ENCODE measurements at regions not wholly inside any gene's neighbourhood (a gene's known extent, or its start where the extent isn't known, plus 50 kb on each side); places are given as distances from the start of the nearest gene placed in this dataset.

GRCh38 chr14:54291491-54292191, 105.2 kb upstream of the CDKN3 start:
- Histone ChIP-seq H2AFZ (ENCODE audit: insufficient read depth, low read depth, low read length, poor library complexity, severe bottlenecking) (no peak overlapping the region), H3K27ac (ENCODE audit: low read depth in 1 of 2, low read length in 2 of 2) (no peak overlapping the region), H3K9ac (ENCODE audit: insufficient read depth, low read length, poor library complexity, severe bottlenecking) (no peak overlapping the region), H3K4me2 (replicated peaks; ENCODE audit: extremely low read depth, low read length, poor library complexity, severe bottlenecking) (no peak overlapping the region), H3K9me3 (replicated peaks in 1 of 2; ENCODE audit: control insufficient read depth in 1 of 2, insufficient read depth in 1 of 2, low read length in 2 of 2) (no peaks in the 10 kb centered on the region), H3K36me3 (replicated peaks in 1 of 2; ENCODE audit: control insufficient read depth in 1 of 2, insufficient read depth in 2 of 2, low read length in 2 of 2) (no peaks in the 10 kb centered on the region), H3K4me1 (ENCODE audit: control insufficient read depth in 1 of 2, insufficient read depth in 2 of 2, low read length in 2 of 2) (no peaks in the 10 kb centered on the region), H3K79me2 (ENCODE audit: insufficient read depth, low read length) (no peaks in the 10 kb centered on the region), H3K27me3 (ENCODE audit: control insufficient read depth in 2 of 2, insufficient read depth in 2 of 2, low read length in 2 of 2) (peaks cover 2 to 4% of the 10 kb centered on the region in 2 donors), H4K20me1 (ENCODE audit: insufficient read depth, low read length) (no peaks in the 10 kb centered on the region), H3K4me3 (replicated peaks in 1 of 3; ENCODE audit: low read depth in 2 of 3, low read length in 3 of 3) (no peak overlapping the region)
- H3K27me3 Mint-ChIP-seq (ENCODE audit: low read depth in 3 of 3), result peaks cover 9 to 14% (median 11%) of the 10 kb centered on the region in 3 donors
- TF ChIP-seq CTCF (IDR thresholded peaks at IDR 0.05), result no peak
- intact Hi-C loops (cut with micrococcal nuclease), result no loop called here
- no peaks in the 10 kb centered on the region for H3K4me1 Mint-ChIP-seq
- 37% methylated on average over 3 of the region's 11 CpGs for WGBS (ENCODE audit: insufficient coverage)
- no peak overlapping the region for H3K27ac Mint-ChIP-seq
- H3K9me3 Mint-ChIP-seq, result peaks cover 0 to 8% (median under 1%) of the 10 kb centered on the region in 7 donors
- H3K36me3 Mint-ChIP-seq, result no peaks in the 10 kb centered on the region
- DNase-seq, result no peak
- peak overlapping the region in 1 of 2 donors; percentile 26 for H3K4me3 Mint-ChIP-seq

- no peaks in the 10 kb centered on the region for H4K20me1 ChIP-seq (ENCODE audit: insufficient read depth, low read length)
- no peak overlapping the region for H3K27ac ChIP-seq (ENCODE audit: low read depth in 1 of 2, low read length in 2 of 2)
- intact Hi-C loops (cut with micrococcal nuclease), result no loop called here
- no peak for TF ChIP-seq CTCF (IDR thresholded peaks at IDR 0.05)
- no peak overlapping the region for H3K9ac ChIP-seq (ENCODE audit: insufficient read depth, low read length, poor library complexity, severe bottlenecking)
- H3K36me3 ChIP-seq (replicated peaks in 1 of 2; ENCODE audit: control insufficient read depth in 1 of 2, insufficient read depth in 2 of 2, low read length in 2 of 2), result no peaks in the 10 kb centered on the region
- Mint-ChIP-seq H3K36me3 (no peaks in the 10 kb centered on the region), H3K27me3 (ENCODE audit: low read depth in 3 of 3) (peaks cover 9 to 23% (median 13%) of the 10 kb centered on the region in 3 donors), H3K4me1 (no peaks in the 10 kb centered on the region), H3K4me3 (no peak overlapping the region), H3K27ac (no peak overlapping the region), H3K9me3 (peaks cover 0 to 2% (median 1%) of the 10 kb centered on the region in 7 donors)
- H3K4me2 ChIP-seq (replicated peaks; ENCODE audit: extremely low read depth, low read length, poor library complexity, severe bottlenecking), result no peak overlapping the region
- no peaks in the 10 kb centered on the region for H3K79me2 ChIP-seq (ENCODE audit: insufficient read depth, low read length)
- H3K9me3 ChIP-seq (replicated peaks in 1 of 2; ENCODE audit: control insufficient read depth in 1 of 2, insufficient read depth in 1 of 2, low read length in 2 of 2), result no peaks in the 10 kb centered on the region
- no peak overlapping the region for H3K4me3 ChIP-seq (replicated peaks in 1 of 3; ENCODE audit: low read depth in 2 of 3, low read length in 3 of 3)
- no peak overlapping the region for H2AFZ ChIP-seq (ENCODE audit: insufficient read depth, low read depth, low read length, poor library complexity, severe bottlenecking)
- WGBS (ENCODE audit: insufficient coverage), result 80% methylated on average over 1 of the region's 3 CpGs
- H3K4me1 ChIP-seq (ENCODE audit: control insufficient read depth in 1 of 2, insufficient read depth in 2 of 2, low read length in 2 of 2), result no peaks in the 10 kb centered on the region
- no peak for DNase-seq
- peaks cover 6% of the 10 kb centered on the region in 2 donors for H3K27me3 ChIP-seq (ENCODE audit: control insufficient read depth in 2 of 2, insufficient read depth in 2 of 2, low read length in 2 of 2)
Measured at GRCh38 chr14:54294802-54295201, 102.0 kb upstream of the CDKN3 start.

Data from CD14-positive monocyte (primary cell).